ENCODE measurements at regions not wholly inside any gene's neighbourhood (a gene's known extent, or its start where the extent isn't known, plus 50 kb on each side); places are given as distances from the start of the nearest gene placed in this dataset.

DNA sequence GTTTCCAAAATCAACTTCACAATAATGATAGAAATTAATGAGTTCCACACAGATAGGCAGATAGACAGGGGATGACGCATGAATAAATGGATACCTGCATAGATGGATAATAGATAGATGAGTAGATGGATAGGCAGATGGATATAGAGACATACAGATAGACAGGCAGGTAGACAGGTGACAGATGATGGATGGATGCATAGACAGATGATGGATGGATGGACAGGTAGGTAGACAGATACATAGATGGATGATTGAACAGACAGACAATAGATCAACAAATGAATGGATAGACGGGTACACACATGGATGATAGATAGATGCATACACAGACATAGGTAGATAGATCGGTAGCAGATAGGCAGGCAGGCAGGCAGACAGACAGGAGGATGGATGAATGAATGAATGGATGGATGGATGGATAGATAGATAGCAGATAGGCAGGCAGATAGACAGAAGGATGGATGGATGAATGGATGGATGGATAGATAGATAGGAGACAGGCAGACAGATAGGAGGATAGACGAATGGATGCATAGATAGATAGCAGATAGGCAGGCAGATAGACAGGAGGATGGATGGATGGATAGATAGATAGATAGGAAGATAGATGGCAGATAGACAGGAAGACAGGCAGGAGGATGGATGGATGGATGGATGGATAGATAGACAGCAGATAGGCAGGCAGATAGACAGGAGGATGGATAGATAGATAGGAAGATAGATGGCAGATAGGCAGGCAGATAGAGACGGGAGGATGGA is 142.5 kb downstream of the RBFOX3 start:
- DNase-seq: no peak

DNA sequence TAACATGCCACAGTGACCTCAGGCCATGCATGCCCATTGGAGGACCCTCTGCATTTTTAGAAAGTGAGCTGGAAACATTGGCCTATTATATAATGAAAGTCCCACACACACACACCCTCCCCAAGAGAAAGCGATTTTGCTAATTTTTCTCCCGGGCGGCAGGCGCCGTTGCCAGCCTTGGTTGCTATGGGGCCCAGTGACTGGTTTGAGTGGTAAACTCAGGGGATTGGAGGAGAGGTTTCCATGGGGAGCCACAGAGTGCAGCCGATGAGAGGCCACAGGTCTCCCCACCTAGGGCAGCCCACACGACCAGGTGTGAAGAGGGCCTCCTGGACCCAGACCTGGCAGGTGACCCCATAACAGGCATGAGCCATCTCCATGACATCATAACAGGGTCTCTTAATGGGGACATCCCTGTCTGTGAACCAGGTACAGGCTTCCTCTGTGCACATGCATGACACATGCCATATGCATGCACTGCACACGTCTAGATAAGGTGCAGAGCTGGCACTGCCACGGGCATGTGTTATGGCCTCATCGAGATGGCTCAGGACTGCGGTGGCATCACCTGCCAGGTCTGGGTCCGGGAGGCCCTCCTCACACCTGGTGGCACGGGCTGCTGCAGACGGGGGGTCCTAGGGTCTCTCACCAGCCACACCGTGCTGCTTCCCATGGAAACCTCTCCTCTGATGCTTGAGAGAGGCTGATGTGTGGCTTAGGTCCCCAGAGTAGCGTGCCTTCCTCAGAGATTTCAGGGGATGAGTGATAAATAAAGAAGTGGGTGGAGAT is 144.1 kb downstream of the RBFOX3 start:
- no peak for DNase-seq

DNA sequence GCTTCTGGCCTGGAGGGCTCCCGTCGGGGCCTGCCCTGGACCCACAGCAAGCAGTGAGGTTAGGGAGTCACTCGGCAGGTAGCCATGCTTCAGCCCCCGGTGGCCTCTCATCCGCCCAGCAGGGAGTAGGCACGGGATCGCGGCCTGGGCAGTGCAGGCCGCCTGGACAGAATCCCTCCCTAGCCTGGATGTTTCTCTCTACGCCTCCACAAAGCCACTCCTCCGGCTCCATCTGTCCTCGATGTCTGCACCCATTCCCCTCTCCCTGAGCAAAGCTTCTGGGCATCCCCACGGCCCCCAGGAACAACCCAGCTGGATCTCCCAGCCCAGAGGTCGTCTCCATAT is 145.2 kb downstream of the RBFOX3 start:
- DNase-seq: no peak

DNA sequence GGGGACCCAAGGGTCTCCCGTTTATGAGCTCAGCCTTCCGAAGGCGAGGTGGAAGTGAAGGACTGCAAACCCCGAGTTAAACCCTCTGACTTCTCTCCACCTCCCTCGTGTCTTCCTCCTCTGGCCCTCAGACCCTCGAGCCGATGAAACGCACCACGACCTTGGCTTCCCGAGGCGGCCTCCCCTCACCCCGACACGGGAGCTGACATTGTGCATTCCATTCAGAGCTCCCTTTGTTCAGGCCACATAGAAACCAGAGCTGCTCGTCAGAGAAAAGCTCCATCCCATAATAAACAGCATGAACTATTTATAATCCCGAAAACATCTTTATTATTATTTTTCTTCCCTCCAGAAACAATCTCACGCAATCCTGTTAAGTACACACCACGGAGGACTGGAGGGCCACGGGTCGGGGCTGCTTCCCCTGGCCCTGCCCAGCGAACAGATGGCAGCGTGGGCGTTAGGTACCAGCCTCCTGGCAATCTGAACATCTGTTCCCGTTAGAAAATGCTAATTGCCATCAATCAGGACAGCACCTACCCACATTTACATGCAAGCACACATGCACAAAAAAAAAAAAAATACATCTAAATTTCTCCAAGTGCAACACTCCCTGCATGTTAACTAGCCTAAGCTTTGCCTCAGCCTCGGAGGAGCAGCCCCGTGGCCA is 145.7 kb downstream of the RBFOX3 start:
- no peak for DNase-seq

DNA sequence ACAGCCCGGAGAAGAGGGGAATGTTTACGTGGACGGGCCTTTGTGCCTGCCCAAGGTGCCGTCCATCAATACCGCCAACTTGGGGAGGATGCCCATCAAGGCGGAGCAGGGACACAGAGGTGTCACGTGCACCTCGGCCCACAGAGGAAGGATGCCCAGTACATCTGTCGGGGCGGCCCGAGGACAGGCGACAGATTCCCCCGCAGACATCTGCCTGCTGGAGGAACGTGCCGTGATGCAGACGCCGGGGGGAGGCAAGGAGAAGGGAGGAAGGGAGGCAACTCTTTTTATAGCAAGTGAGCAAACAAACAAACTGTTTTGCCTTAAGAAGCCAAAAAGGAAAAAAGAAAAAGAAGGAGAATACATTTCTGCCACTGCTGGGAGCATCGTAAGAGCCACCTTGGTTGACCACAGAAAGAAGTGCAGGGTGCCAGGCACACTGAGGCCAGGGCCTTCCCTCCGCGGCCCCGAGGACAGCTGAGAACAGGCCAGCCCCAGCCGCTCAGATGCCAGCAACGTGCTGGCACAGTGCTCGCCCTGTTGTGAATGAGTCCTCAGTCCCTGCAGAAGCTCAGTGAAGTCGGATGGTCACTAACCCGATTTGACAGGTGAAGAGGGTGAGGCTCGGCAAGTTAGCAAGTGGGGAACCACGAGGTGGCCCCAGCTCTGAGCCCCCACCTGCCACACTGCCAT is 146.4 kb downstream of the RBFOX3 start:
- DNase-seq: no peak

DNA sequence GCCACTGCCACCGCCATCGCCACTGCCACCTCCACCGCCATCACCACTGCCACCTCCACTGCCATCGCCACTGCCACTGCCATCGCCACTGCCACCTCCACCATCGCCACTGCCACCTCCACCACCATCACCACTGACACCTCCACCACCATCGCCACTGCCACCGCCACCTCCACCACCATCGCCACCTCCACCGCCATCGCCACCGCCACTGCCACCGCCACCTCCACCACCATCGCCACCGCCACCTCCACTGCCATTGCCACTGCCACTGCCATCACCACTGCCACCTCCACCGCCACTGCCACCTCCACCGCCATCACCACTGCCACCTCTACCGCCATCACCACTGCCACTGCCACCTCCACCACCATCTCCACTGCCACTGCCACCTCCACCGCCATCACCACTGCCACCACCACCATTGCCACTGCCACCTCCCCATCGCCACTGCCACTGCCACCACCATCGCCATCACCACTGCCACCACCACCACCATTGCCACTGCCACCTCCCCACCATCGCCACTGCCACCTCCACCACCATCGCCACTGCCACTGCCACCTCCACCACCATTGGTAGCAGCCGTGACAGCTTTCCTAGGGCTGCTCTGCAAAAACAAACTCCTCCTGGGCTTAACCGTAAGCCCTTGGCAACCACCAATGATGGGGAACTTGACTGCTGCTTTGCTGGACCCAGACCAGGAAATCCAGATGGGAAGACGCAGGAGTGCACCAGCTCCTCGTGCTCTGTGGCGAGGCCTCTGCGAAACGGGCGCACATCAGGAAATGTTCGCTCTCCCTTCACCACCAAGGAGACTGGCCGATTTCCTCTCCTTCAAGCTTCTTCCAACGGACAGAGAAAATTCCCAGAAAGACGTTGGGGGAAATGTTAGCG is 147.2 kb downstream of the RBFOX3 start:
- no peak for DNase-seq

DNA sequence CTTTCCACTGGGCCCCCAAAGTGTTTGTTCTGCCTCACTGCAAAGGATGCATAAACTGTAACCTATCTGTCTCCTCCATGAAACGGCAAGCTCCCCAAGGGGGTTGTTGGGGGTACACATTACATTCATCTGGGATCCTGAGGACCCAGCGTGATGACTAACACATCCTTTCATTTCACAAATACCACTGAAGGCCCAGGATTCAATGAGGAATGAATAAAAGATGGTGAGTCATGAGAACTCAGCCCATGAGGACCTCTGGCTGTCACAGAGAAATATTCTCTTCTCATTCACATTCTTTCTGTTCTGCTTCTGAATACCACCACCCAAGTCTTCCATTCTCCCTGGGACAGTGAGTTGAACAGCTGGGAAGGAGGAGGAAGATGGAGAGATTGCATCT is 149.8 kb downstream of the RBFOX3 start:
- DNase-seq: no peak

DNA sequence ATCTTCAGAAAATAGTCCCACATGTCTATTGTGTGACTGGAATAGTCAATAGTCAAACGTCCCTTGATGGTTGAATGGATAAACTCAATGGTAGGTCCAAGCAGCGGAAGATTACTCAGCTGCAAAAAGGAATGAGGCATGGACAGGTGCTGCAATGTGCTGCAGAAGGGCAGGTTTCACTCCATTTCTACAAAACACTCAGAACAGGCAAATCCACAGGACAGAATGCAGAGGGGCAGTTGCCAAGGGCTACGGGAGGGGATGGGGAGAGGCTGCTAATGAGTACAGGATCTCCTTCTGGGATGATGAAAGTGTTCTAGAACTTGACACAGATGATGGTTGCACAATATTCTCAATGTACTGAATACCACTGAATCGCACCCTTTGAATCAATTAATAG is 151.0 kb downstream of the RBFOX3 start:
- no peak for DNase-seq

DNA sequence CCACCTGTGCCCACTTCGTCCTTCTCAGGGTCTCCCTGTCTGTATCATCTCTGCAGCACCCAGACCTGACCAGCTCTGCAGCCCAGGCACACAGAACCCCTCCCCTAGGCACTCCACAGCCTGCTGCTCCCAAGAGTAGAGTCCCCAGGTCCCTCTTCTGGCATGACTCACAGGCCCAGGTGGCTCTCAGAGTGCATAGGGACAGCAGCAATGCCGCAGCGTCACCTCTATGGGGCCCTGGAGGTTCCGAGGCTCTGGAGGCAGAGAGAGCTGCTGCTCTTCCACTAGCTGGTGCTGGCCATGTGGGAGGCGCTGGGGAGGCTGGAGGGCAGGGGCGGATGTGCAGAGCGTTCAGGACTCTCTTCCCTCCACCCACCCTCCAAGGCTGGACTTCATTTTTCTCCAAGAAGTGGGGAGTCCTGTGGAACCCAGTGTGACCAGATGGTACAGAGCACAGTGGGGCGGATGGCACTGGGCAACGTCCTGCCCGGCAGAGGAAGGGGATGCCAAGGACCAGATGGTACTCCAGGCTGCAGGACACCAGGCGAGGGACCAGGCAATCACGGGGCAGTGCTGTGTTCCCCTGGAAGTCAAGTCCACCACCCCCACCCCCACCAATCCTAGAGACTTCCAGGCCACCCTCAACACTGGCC is 151.7 kb downstream of the RBFOX3 start:
- DNase-seq: no peak

DNA sequence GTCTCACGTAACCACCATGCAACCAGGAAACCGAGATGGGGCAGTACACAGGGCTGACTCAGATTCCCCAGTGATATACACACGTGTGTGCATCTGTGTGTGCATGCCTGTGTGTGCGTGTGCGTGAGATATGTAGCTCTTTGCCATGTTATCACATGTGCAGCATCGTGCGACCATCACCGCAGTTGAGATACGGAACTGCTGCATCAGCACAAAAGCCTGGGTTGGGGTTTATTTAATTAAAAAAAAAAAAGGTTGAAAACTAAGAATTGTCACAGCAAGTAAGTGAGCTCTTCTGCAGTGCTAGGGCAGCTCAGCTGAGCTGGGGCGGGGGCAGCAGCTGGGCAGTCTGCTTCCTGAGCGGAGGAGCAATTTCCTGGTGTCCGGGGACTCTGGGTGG is 152.5 kb downstream of the RBFOX3 start:
- DNase-seq: no peak

DNA sequence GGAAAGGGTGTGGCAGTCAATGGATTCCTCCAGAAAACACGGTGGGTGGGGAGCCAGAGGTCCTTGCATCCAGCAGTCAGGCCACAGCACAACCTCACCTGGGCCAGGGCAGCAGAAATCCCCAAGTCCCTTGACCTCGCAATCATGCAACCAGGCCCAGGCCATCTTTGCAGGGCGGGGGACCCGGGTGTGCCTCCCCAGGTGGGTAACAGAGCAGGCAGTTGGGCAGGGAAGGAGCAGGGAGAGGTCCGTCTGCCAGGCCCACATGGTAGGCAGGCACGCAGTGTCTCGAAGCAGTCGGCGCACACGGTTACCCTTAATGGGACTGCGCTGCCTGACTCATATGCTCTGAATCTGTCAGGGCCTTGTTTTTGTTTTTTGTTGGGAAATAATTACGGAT is 153.0 kb downstream of the RBFOX3 start:
- DNase-seq: no peak

DNA sequence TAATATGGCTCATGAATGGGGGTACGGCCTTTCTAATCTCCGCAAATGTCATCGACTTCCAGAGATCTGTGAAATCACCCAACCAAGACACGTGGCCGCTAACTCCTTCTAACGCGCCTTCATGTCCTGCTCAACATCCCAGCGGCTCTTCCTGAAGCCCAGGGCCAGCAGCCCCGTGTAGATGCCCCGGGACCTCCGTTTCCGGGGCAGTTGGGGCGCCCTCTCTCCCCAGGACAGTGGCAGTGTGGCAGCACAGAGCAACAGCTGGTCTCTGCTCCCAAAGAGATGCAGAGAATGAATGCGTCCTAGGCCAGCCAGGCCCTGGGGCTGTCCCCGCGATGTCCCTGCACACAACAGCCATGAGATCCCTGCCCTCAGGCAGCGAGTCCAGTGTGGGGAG is 153.5 kb downstream of the RBFOX3 start:
- DNase-seq: no peak

DNA sequence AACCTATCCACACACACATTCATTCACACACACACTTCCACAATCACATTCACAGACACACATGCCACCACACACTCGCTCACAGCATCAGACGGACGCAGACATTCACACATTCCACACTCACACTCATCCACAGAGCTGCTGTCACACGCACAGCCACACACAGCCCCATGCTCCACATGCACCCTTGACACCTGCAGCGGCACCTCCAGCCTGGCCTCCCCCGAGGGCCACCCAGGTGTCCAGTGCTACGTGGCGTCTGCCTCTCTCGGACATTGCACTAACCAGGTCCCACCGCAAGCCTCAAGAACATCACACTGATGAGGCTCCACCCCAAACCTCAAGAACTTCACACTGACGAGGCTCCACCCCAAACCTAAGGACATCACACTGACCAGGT is 155.2 kb downstream of the RBFOX3 start:
- no peak for DNase-seq

DNA sequence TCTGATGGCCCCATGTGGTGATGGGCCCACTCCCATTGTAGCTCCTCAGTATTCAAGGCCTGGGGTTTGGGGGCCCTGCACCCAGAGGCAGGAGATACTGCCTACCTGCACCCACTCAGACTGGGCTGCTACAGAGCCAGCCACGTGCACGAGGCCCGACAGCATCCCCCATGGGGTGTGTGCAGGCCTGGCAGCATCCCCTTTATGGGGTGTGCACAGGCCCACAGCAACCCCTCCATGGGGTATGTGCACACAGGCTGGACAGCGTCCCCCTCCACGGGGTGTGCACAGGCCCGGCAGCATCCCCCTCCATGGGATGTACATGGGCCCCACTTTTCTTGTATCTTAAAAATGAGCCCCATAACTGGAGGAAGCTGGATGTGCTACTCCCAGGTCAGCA is 156.0 kb downstream of the RBFOX3 start:
- DNase-seq: no peak

DNA sequence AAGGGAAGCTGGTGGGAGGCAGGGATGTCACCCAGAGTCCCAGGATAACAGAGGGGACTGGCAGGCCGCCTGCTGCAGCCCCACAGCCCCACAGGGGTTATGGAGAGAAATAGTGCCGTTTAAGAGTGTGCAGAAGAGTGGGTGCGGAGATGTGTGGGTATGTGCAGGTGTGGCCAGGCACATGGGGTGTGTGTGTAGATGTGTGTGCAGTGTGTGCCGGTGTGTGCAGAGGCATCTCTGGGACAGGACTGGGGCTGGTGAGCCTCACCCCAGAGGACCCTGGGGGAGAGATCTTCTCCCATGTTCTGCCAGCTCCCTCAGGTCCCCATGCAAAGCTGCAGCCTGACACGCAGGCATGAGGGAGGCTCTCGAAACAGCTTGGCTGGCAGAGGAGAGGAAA is 157.4 kb downstream of the RBFOX3 start:
- DNase-seq: no peak

DNA sequence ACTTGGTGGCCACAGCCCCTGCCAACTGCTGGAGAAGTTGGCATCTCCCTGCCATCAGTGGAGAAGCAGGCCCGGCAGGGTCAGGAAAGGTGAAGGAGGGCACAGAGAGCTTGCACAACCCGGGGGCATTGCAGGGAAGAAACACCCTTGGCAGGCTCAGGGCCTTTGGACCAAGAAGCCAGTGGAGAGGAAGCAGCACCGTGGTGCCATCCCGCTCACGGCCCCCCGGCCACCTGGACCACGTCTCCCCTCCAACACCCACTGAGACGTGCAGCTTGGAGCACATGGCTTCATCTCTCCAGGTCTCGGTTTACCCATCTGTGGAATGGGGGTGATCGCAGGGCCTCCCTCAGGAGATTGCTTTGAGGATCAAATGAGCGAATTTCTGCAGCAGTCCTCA is 158.1 kb downstream of the RBFOX3 start:
- no peak for DNase-seq

DNA sequence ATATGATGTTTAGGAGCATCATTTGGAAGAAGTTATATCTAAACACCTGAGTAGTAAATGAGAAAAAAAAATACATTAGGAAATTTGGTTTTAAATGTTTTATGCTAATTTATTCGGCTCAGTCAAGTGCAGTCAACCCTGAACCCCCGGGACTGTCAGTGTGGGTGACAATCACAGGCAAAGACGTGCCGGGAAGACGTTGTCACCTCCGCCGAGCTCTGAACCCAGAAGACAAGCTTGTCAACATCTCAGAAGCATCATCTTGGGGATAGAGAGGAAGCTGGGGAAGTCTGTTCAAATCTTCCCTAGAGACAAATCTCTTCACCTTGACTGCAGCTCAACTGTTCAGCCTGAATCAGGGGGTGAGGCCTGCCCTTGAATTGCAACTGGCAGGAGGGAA is 159.7 kb downstream of the RBFOX3 start:
- DNase-seq: no peak

DNA sequence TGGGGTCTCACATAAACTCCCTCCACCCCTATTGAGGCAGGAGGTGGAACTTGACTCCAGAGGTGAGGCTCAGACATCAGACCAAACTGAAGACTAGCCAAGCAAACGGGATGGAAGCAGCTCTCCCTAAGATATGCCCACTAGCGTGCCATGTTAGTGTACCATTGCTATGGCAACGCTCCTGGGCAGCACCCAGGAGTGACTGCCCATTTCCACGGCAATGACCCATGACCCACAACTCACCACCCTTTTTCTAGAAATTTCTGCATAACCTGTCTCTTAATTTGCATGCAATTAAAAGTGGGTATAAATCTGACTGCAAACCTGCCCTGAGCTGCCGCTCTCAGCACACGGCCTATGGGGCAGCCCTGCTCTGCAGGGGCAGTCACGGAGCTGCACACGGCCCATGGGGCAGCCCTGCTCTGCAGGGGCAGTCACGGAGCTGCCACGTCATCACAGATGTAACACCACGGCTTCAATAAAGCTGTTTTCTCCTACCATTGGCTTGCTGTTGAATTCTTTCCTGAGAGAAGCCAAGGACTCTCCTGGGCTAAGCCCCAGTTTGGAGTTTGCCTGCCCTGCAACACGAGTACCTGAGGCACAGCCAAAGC is 164.3 kb downstream of the RBFOX3 start:
- no peak for DNase-seq

DNA sequence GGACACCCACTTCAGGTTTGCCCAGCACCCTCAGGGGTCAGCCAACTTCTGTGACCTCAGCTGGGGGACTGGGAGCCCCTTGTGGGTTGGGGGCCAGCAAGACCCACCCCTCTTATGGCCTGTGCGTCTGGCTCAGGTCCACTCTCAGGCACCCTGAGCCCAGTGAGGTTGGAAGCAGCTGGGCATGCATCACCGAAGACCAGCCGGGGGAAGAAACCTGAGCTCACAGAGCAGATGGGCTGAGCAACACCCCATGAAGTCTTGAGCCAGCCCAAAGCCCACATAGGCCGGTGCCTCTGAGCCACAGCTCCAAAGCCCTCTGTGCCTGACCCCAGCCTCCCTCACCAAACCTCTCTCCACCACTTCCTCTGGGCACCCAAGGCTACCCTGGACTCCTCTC is 166.7 kb downstream of the RBFOX3 start:
- no peak for DNase-seq

DNA sequence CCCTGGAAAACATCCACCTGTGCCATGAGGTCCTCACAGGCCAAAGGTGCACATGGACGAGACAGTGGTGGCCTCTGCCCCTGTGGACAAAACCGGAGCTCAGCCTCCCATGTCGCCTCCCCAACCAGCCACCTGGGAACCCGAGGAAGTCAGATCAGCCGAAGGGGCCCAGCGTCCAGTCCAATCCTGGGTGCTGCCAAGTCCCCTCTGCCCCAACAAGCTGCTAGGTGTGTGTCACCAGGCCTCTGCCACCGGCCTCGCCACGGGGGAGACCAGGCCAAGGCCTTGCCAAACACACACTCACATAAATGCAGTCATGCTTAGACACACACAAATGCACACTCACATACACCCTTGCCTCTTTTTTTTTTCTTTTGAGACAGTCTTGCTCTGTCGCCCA is 167.8 kb downstream of the RBFOX3 start:
- DNase-seq: no peak

DNA sequence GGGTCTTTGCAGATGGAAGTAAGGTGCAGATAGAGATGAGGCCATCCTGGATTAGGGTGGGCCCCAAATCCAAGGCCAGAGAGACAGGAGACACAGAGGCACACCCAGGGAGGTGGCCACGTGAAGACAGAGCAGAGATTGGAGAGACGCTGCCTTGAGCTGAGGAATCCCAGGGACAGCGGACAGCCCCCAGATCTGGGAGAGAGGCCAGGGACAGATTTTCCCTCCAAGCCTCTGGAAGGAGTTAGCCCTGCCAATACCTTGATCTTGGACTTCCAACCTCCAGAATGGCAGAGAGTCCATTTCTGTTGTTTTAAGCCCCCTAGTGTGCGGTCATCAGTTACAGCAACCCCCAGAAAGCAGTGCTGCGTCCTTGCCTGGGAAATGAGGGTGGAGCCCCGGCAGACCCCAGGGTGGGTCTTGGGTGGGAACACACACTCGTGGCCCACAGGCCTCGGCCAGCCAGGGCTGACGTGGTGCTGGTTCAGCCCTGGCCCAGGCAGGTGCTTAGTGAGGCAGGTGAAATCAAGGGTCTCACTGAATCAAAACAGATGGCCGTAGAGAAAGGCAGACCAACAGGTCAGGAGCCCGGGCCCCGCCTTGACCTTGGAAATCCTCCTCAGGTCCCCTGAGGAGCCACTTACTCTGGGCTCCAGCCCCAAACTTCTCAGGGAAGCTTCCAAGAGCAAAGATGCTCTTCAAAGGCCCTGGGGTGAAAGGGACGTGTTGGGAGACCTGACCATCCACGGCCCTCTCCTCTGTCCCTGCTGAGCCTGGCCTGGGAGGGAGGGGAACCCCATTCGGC is 169.3 kb downstream of the RBFOX3 start:
- no peak for DNase-seq
